Colonic mucosa (tissue), 4 donors: ENCODE measurements at regions not wholly inside any gene's neighbourhood (a gene's known extent, or its start where the extent isn't known, plus 50 kb on each side); places are given as distances from the start of the nearest gene placed in this dataset.

Experiments used
- DNase-seq: peaks from one replicate; pipeline ENCODE4 v3.0.0-alpha.2; 2020
- H3K27ac ChIP-seq: fragments of 200-600 bp; one replicate; pipeline ENCODE4 v1.8.0; 2021
- H3K27me3 ChIP-seq: fragments of 200-600 bp; one replicate; pipeline ENCODE4 v1.8.0; 2021
- H3K36me3 ChIP-seq: fragments of 200-600 bp; one replicate; pipeline ENCODE4 v1.8.0; 2021
- H3K4me1 ChIP-seq: fragments of 200-600 bp; one replicate; pipeline ENCODE4 v1.8.0; 2021; ENCODE audit warnings: mild to moderate bottlenecking
- H3K4me3 ChIP-seq: fragments of 200-600 bp; one replicate; pipeline ENCODE4 v1.8.0; 2021
- H3K9ac ChIP-seq, 2 donors: one replicate each; pipeline ENCODE4 v1.7.0; 2013; ENCODE audit warnings: control low read depth in 2 of 2, low read depth in 2 of 2, low read length in 2 of 2
- H3K9me3 ChIP-seq: fragments of 200-600 bp; one replicate; pipeline ENCODE4 v1.8.0; 2021
- CTCF ChIP-seq: fragments of 200-600 bp; IDR thresholded peaks from one replicate; pipeline ENCODE4 v1.8.0; 2022; ENCODE audit warnings: antibody characterized with exemption, mild to moderate bottlenecking
- intact Hi-C: fragments of 100-400 bp; cut with DNase I; formaldehyde crosslinking; loops from one replicate; pipeline ENCODE4 v1.14.1; 2022
- donor health status: healthy.
- donor health status: DM: no; HTN: no; CAD: no.
- donor health status: DM: no; HTN: no; CAD: no.

DNA sequence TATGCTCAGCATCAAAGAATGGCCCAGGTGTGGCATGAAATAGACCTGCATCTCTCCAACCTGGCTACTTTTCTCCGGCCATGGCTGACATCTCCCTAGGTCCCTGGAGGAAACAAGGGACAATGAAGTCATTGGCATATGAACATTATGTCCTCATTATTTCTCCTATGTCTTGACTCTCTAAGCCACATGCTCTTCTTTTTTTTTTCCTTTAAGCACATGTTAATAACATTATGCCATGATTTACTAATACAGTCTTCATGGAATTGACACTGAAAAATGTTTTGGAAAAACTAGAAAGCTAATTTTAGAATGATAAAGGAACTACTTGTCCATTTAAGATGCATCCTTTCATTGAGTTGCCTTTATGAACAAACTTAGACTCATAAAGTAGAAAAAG, 628.9 kb downstream of the TNS3 start:
- H3K27me3 ChIP-seq = no peaks in the 10 kb centered on the region
- no peaks in the 10 kb centered on the region for H3K9me3 ChIP-seq
- TF ChIP-seq CTCF = no peak
- H3K27ac ChIP-seq = no peak overlapping the region
- H3K4me3 ChIP-seq = no peak overlapping the region
- DNase-seq = no peak
- no peaks in the 10 kb centered on the region for H3K36me3 ChIP-seq
- no peaks in the 10 kb centered on the region for H3K4me1 ChIP-seq
- intact Hi-C loops = no loop called here
- H3K9ac ChIP-seq = no peak overlapping the region

DNA sequence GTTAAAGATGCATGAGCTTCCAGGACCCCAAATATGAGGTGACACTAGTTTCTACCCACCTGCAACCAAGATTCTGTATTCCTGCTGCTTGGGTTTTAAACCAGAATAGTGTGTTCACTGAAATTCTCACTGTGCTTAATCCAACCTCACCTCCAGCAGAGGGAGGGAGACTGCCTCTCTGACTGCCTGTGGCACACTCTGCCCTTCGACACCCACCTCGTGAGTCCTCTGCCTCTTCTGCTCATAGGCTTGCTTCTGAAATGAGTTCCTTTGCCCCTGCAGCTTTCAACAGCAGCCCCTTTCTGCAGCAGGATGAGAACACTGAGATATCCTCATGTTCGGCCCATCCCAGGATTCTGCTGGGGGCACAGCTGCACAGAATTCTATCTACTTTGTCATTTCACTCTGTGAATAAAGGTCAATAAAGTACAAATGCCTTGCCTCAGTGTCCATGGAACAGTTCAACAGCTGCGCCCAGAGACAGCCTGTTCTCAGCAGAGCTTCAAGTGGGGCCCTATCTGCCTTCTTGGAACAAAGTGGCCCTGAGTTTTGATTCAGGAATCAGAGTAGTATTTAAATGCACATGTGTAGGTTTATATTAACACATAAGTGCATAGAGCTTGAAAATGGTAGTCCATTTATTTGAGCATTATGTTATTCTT, 632.5 kb downstream of the TNS3 start:
- H3K27ac ChIP-seq = no peak overlapping the region
- no peak for DNase-seq
- H3K4me1 ChIP-seq = no peaks in the 10 kb centered on the region
- intact Hi-C loops = no loop called here
- H3K36me3 ChIP-seq = no peaks in the 10 kb centered on the region
- no peak overlapping the region for H3K4me3 ChIP-seq
- H3K9me3 ChIP-seq = no peaks in the 10 kb centered on the region
- TF ChIP-seq CTCF = no peak
- no peaks in the 10 kb centered on the region for H3K27me3 ChIP-seq
- no peak overlapping the region for H3K9ac ChIP-seq

DNA sequence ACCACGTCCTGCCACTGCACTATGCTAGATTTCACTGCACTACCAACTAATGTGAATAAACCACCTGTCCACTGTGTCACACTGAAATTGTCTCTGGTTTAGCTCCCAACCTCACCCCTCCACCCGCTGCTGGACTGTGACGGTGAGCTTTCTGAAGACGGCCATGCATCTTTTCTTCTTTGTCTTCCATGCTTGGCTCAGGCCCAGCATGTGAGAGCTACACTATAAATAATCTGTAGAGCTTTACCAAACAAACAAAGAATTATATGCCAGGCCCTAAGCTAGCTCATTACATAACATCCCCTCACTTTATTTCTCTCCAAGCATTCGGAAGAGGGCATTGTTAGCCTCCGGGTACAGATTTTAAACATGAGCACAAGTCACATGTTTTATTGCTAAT, 633.2 kb downstream of the TNS3 start:
- Histone ChIP-seq H3K36me3 (no peaks in the 10 kb centered on the region), H3K9me3 (no peaks in the 10 kb centered on the region), H3K9ac (no peak overlapping the region), H3K27ac (no peak overlapping the region), H3K27me3 (no peaks in the 10 kb centered on the region), H3K4me3 (no peak overlapping the region), H3K4me1 (no peaks in the 10 kb centered on the region)
- TF ChIP-seq CTCF = no peak
- intact Hi-C loops = no loop called here
- no peak for DNase-seq

DNA sequence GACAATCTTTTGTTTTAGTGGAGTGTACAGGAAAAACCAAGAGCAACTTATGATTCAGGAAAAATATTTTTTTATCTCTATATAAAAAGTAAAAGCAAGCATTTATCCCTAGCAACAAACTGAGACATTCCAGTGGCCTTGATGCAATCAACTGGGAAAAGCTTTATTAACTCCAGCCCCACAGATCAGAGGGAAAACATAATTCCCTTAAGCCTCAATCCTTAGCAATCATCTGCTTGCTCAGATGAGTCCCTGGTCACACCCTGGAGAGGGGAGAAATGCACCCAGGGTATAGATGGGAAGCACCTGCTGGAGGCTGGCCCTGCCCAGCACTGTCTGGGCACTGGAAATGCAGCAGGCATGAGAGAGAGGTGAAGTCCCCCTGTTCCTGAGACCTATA, 636.6 kb downstream of the TNS3 start:
- Histone ChIP-seq H3K27me3 (no peaks in the 10 kb centered on the region), H3K27ac (no peak overlapping the region), H3K9ac (no peak overlapping the region), H3K36me3 (no peaks in the 10 kb centered on the region), H3K4me3 (no peak overlapping the region), H3K4me1 (no peaks in the 10 kb centered on the region), H3K9me3 (no peaks in the 10 kb centered on the region)
- no peak for DNase-seq
- intact Hi-C loops = no loop called here
- TF ChIP-seq CTCF = no peak

DNA sequence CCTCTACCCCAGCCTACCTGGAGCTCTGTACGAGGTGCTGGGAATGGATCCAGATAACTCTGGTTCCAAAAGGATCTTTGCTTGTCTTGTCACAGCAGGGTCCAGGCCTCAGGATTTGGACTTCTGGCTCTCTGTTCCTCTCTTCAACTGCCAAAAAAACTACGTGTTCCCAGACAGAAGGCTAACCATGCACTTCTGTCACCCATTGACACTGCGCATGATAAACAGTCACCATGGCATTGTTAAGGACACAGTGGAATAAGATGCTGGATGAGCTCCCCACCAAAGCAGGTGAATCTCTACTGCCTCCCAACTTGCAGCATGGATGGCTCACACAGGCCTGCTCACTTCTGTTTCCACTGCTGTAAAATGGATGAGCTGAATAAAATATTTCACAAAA, 637.9 kb downstream of the TNS3 start:
- H3K27me3 ChIP-seq = no peaks in the 10 kb centered on the region
- H3K9ac ChIP-seq = no peak overlapping the region
- no peak for DNase-seq
- TF ChIP-seq CTCF = no peak
- H3K4me1 ChIP-seq = no peaks in the 10 kb centered on the region
- no peaks in the 10 kb centered on the region for H3K36me3 ChIP-seq
- no peaks in the 10 kb centered on the region for H3K9me3 ChIP-seq
- intact Hi-C loops = no loop called here
- no peak overlapping the region for H3K4me3 ChIP-seq
- H3K27ac ChIP-seq = no peak overlapping the region
